GM12872 (cell line): ENCODE measurements at regions not wholly inside any gene's neighbourhood (a gene's known extent, or its start where the extent isn't known, plus 50 kb on each side); places are given as distances from the start of the nearest gene placed in this dataset.

ENCODE experiments used
- CTCF ChIP-seq: IDR thresholded peaks from 3 replicates; pipeline ENCODE4 v1.5.1; 2011; ENCODE audit warnings: low read depth, mild to moderate bottlenecking, low read length, moderate library complexity; ENCODE audit not compliant: insufficient read depth

GRCh38 chr4:125400756-125401155, 86.0 kb downstream of the FAT4 start:
- TF ChIP-seq CTCF, result no peak

- no peak for TF ChIP-seq CTCF
Measured at GRCh38 chr4:125401784-125402183, 87.0 kb downstream of the FAT4 start.

GRCh38 chr4:125420526-125420925, 105.8 kb downstream of the FAT4 start:
- no peak for TF ChIP-seq CTCF

- TF ChIP-seq CTCF, result no peak
Measured at GRCh38 chr4:125421547-125421946, 106.8 kb downstream of the FAT4 start.

- TF ChIP-seq CTCF, result no peak
Measured at GRCh38 chr4:125423124-125423523, 108.4 kb downstream of the FAT4 start.

GRCh38 chr4:125428832-125429231, 114.1 kb downstream of the FAT4 start:
- no peak for TF ChIP-seq CTCF

- no peak for TF ChIP-seq CTCF
Measured at GRCh38 chr4:125430086-125430485, 115.3 kb downstream of the FAT4 start.

GRCh38 chr4:125432078-125432477, 117.3 kb downstream of the FAT4 start:
- no peak for TF ChIP-seq CTCF
